Mesodermal cell (in vitro differentiated cells): ENCODE measurements at regions not wholly inside any gene's neighbourhood (a gene's known extent, or its start where the extent isn't known, plus 50 kb on each side); places are given as distances from the start of the nearest gene placed in this dataset.

Source experiments
- H3K27ac ChIP-seq: 2 replicates; pipeline ENCODE4 v1.7.0; 2013; ENCODE audit warnings: mild to moderate bottlenecking, low read depth, low read length, moderate library complexity; ENCODE audit not compliant: severe bottlenecking
- H3K36me3 ChIP-seq: 2 replicates; pipeline ENCODE4 v1.7.1; 2013; ENCODE audit warnings: mild to moderate bottlenecking, low read length, moderate library complexity; ENCODE audit not compliant: control insufficient read depth, insufficient read depth
- H3K4me1 ChIP-seq: one replicate; pipeline ENCODE4 v1.7.1; 2013; ENCODE audit warnings: mild to moderate bottlenecking, low read length; ENCODE audit not compliant: insufficient read depth, control insufficient read depth, poor library complexity, severe bottlenecking
- H3K4me3 ChIP-seq: 2 replicates; pipeline ENCODE4 v1.7.0; 2013; ENCODE audit warnings: low read length, control low read depth, mild to moderate bottlenecking; ENCODE audit not compliant: insufficient read depth, poor library complexity, severe bottlenecking; ENCODE audit errors: extremely low read depth
- H3K9me3 ChIP-seq: 2 replicates; pipeline ENCODE4 v1.7.1; 2013; ENCODE audit warnings: mild to moderate bottlenecking, low read length, moderate library complexity; ENCODE audit not compliant: control insufficient read depth
- WGBS, 2 experiments: methylation state at CpG; one replicate each; pipeline ENCODE4 v1.1.5; 2013; ENCODE audit warnings: missing lambda C conversion rate in 2 of 2; ENCODE audit not compliant: insufficient coverage in 2 of 2; 5-methylcytosine and 5-hydroxymethylcytosine counted together

- no peaks in the 10 kb centered on the region for H3K9me3 ChIP-seq
- 67% methylated on average over 1 of the region's 4 CpGs; no CpG with 5 or more reads in 1 of the 2 experiments for WGBS, 2 experiments
- no peak overlapping the region for H3K4me3 ChIP-seq
- peaks cover 30% of the 10 kb centered on the region for H3K4me1 ChIP-seq
- H3K27ac ChIP-seq, result no peak overlapping the region
- no peaks in the 10 kb centered on the region for H3K36me3 ChIP-seq
These were observed 276.6 kb upstream of the FMN2 start for GRCh38 chr1:239815074-239815473.

DNA sequence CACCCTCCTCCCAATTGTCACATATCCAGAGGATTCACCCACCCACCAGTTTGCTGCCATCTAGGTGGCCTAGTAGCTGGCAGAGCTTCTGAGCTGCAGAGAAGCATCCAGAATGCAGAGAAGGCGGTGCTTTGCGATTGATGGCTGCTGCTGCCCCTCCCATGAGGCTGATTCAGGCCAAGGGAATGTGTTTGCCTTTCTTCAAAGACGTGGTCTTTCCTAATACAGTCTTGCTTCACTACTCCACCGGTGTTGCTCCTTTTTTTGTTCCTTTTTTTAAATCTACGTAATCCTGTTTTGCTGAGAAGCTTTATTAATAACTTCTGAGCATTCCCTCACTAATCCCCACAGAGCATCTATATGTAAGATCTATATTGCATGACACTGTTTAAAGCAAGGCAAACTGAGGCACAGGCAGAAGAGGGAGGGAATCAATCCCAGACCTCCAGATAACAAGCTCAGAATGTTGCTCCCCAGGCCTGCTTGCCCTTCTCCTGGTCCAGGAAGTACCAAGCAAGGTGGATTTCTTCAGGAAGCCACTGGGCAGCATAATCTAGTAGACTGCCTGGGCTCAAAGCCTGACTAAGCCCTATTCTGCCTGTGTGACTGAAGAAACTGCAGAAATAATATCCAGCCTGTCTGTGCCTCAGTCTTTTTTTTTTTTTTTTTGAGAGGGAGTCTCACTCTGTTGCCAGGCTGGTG, 275.5 kb upstream of the FMN2 start:
- WGBS, 2 experiments, result 34 to 38% methylated on average over 3 to 5 of the region's 5 CpGs
- Histone ChIP-seq H3K4me3 (no peak overlapping the region), H3K4me1 (peaks cover 24% of the 10 kb centered on the region), H3K36me3 (no peaks in the 10 kb centered on the region), H3K27ac (peak overlapping the region; percentile 93), H3K9me3 (no peaks in the 10 kb centered on the region)

GRCh38 chr1:239817276-239817675, 274.4 kb upstream of the FMN2 start:
- Histone ChIP-seq H3K27ac (no peak overlapping the region), H3K4me1 (peaks cover 17% of the 10 kb centered on the region), H3K36me3 (no peaks in the 10 kb centered on the region), H3K4me3 (no peak overlapping the region), H3K9me3 (no peaks in the 10 kb centered on the region)
- 92% methylated on average over 1 of the region's 1 CpG; no CpG with 5 or more reads in 1 of the 2 experiments for WGBS, 2 experiments

GRCh38 chr1:239817801-239818200, 273.9 kb upstream of the FMN2 start:
- Histone ChIP-seq H3K9me3 (no peaks in the 10 kb centered on the region), H3K36me3 (no peaks in the 10 kb centered on the region), H3K4me1 (peaks cover 17% of the 10 kb centered on the region), H3K4me3 (no peak overlapping the region), H3K27ac (no peak overlapping the region)
- 91 to 93% methylated on average over 4 to 5 of the region's 7 CpGs for WGBS, 2 experiments

GRCh38 chr1:239819096-239819495, 272.6 kb upstream of the FMN2 start:
- no peak overlapping the region for H3K4me3 ChIP-seq
- no peaks in the 10 kb centered on the region for H3K9me3 ChIP-seq
- no peak overlapping the region for H3K27ac ChIP-seq
- WGBS, 2 experiments, result 86 to 89% methylated on average over 4 to 5 of the region's 6 CpGs
- peaks cover 17% of the 10 kb centered on the region for H3K4me1 ChIP-seq
- no peaks in the 10 kb centered on the region for H3K36me3 ChIP-seq

GRCh38 chr1:239819756-239820250, 271.9 kb upstream of the FMN2 start:
- H3K4me1 ChIP-seq, result peaks cover 17% of the 10 kb centered on the region
- 92 to 100% methylated on average over 5 to 6 of the region's 10 CpGs for WGBS, 2 experiments
- no peaks in the 10 kb centered on the region for H3K9me3 ChIP-seq
- H3K36me3 ChIP-seq, result no peaks in the 10 kb centered on the region
- no peak overlapping the region for H3K27ac ChIP-seq
- no peak overlapping the region for H3K4me3 ChIP-seq

- no peak overlapping the region for H3K27ac ChIP-seq
- no peaks in the 10 kb centered on the region for H3K4me1 ChIP-seq
- WGBS, 2 experiments, result 89 to 97% methylated on average over 10 to 13 of the region's 13 CpGs
- no peak overlapping the region for H3K4me3 ChIP-seq
- no peaks in the 10 kb centered on the region for H3K36me3 ChIP-seq
- H3K9me3 ChIP-seq, result no peaks in the 10 kb centered on the region
These were observed 267.8 kb upstream of the FMN2 start for GRCh38 chr1:239823852-239824251.

DNA sequence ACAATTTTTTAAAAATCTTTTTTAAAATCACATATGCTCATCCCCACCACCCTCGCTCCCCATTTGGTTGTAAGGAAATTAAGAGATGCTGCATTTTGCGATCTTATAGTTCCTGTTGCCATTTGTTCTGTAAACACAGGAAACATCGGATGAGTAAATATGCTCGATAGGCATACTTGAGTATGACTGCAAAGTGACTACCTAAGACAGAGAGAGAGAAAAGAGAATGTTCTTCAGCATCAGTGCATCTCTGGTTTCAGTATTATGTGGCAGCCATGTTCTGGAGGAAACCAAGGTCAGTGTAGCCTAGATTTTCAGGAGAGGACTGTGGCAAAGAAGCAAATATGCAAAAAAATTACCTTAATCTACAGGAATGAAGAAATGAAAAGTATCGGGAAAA, 265.5 kb upstream of the FMN2 start:
- Histone ChIP-seq H3K27ac (no peak overlapping the region), H3K36me3 (no peaks in the 10 kb centered on the region), H3K4me3 (no peak overlapping the region), H3K9me3 (no peaks in the 10 kb centered on the region), H3K4me1 (no peaks in the 10 kb centered on the region)
- 91 to 93% methylated on average over 3 to 4 of the region's 5 CpGs for WGBS, 2 experiments

- Histone ChIP-seq H3K9me3 (no peaks in the 10 kb centered on the region), H3K4me1 (no peaks in the 10 kb centered on the region), H3K4me3 (no peak overlapping the region), H3K36me3 (no peaks in the 10 kb centered on the region), H3K27ac (no peak overlapping the region)
- WGBS, 2 experiments, result 86% methylated on average over 1 of the region's 1 CpG; no CpG with 5 or more reads in 1 of the 2 experiments
These were observed 264.9 kb upstream of the FMN2 start for GRCh38 chr1:239826736-239827135.

DNA sequence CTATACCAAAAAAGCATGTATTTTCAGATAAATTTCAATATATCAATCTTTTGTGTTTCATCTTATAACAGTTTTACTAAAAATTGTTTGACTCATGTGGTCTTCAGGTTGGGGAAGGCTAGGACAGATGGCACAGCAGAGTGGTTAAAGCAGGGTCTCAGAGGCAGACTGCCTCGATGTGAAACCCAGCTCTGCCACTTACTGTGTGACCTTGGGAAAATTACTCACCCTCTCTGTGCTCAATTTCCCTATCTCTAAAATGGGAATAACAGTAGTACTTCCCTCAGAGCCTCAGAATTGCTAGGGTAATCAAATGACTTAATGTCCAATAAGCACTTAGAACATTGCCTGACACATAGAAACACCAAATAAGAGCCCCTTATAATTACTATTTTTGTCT, 262.1 kb upstream of the FMN2 start:
- Histone ChIP-seq H3K27ac (no peak overlapping the region), H3K9me3 (no peaks in the 10 kb centered on the region), H3K4me3 (no peak overlapping the region), H3K4me1 (no peaks in the 10 kb centered on the region), H3K36me3 (no peaks in the 10 kb centered on the region)
- 78 to 100% methylated on average over 1 of the region's 1 CpG for WGBS, 2 experiments

GRCh38 chr1:239831577-239832355, 259.9 kb upstream of the FMN2 start:
- WGBS, 2 experiments, result 90 to 91% methylated on average over 5 of the region's 5 CpGs
- Histone ChIP-seq H3K4me3 (no peak overlapping the region), H3K4me1 (no peaks in the 10 kb centered on the region), H3K9me3 (no peaks in the 10 kb centered on the region), H3K27ac (no peak overlapping the region), H3K36me3 (no peaks in the 10 kb centered on the region)
